Caco-2 (cell line): ENCODE measurements at regions not wholly inside any gene's neighbourhood (a gene's known extent, or its start where the extent isn't known, plus 50 kb on each side); places are given as distances from the start of the nearest gene placed in this dataset.
"Not testable (repeated sequence)": the region's sequence is repeated elsewhere in the genome, so short reads cannot be mapped to it uniquely, and the experiment has no call there.

Experiments used
- BruUV-seq: library from RNA; stranded (reverse); fragments of 400-500 nt; replicated peaks from 2 replicates; lab custom pipeline; 2021; lab: Mats Ljungman, UMichigan
- CTCF ChIA-PET: fragments of 300-600 bp; sonication (Branson Sonifier 250); formaldehyde crosslinking; loops from one replicate; lab custom pipeline; 2022; ENCODE audit warnings: antibody characterized with exemption; lab: Charles Lee
- POLR2A ChIA-PET: fragments of 300-600 bp; sonication (Branson Sonifier 250); formaldehyde crosslinking; loops from one replicate; lab custom pipeline; 2022; ENCODE audit warnings: antibody characterized with exemption; lab: Charles Lee
- DNase-seq, 2 experiments: peaks; one replicate each; pipeline versions ENCODE4 v3.0.0 to v3.0.0-alpha.2; 2020 to 2022
- H3K27me3 ChIP-seq: replicated peaks from 2 replicates; pipeline ENCODE4 v1.6.0; 2011; ENCODE audit warnings: low read length; ENCODE audit not compliant: control insufficient read depth, insufficient read depth
- H3K36me3 ChIP-seq: 2 replicates; pipeline ENCODE4 v1.5.1; 2011; ENCODE audit warnings: low read length; ENCODE audit not compliant: control insufficient read depth, insufficient read depth
- H3K4me1 ChIP-seq: fragments of 250-450 bp; sonication (Bioruptor Pico); 2 replicates; pipeline ENCODE4 v1.5.1; 2020; ENCODE audit warnings: mild to moderate bottlenecking
- H3K4me3 ChIP-seq: 2 replicates; pipeline ENCODE4 v1.5.1; 2011; ENCODE audit warnings: low read depth, mild to moderate bottlenecking, control low read depth, low read length
- H3K9me3 ChIP-seq: fragments of 250-450 bp; sonication (Bioruptor Pico); 2 replicates; pipeline ENCODE4 v1.5.1; 2020; ENCODE audit warnings: mild to moderate bottlenecking, moderate library complexity
- H3K27ac Mint-ChIP-seq: one replicate; pipeline ENCODE4 v1.8.0; 2022; ENCODE audit warnings: mixed read lengths; ENCODE audit not compliant: unreplicated experiment
- H3K27me3 Mint-ChIP-seq: one replicate; pipeline ENCODE4 v1.8.0; 2022; ENCODE audit warnings: mixed read lengths; ENCODE audit not compliant: insufficient read depth, unreplicated experiment
- H3K36me3 Mint-ChIP-seq: one replicate; pipeline ENCODE4 v1.8.0; 2022; ENCODE audit warnings: mild to moderate bottlenecking, mixed read lengths; ENCODE audit not compliant: insufficient read depth, unreplicated experiment
- H3K4me1 Mint-ChIP-seq: one replicate; pipeline ENCODE4 v1.8.0; 2022; ENCODE audit warnings: low read depth, mixed read lengths; ENCODE audit not compliant: unreplicated experiment
- H3K4me3 Mint-ChIP-seq: one replicate; pipeline ENCODE4 v1.8.0; 2022; ENCODE audit warnings: mild to moderate bottlenecking, moderate library complexity, mixed read lengths; ENCODE audit not compliant: unreplicated experiment
- H3K9me3 Mint-ChIP-seq: one replicate; pipeline ENCODE4 v1.8.0; 2022; ENCODE audit warnings: mixed read lengths; ENCODE audit not compliant: unreplicated experiment
- CTCF ChIP-seq, 2 experiments: fragments of 200-600 bp in 1 of 2; IDR thresholded peaks; 1 replicate in 1 of 2; 2 replicates in 1 of 2; pipeline versions ENCODE4 v1.5.1 to v1.8.0; 2011 to 2022; ENCODE audit warnings: antibody characterized with exemption in 1 of 2, control low read depth in 1 of 2, inconsistent platforms in 1 of 2, low read depth in 1 of 2, low read length in 1 of 2, mild to moderate bottlenecking in 1 of 2, moderate library complexity in 1 of 2; ENCODE audit not compliant: insufficient read depth in 1 of 2, severe bottlenecking in 1 of 2, unreplicated experiment in 1 of 2
- intact Hi-C: fragments of 100-400 bp; cut with micrococcal nuclease; formaldehyde crosslinking; loops from one replicate; pipeline ENCODE4 v1.10.0; 2022; ENCODE audit not compliant: unreplicated experiment

GRCh38 chr12:68539615-68539952 is 71.1 kb upstream of the RAP1B start:
- TF ChIP-seq CTCF (IDR thresholded peaks at IDR 0.05; ENCODE audit: insufficient read depth in 1 of 2, low read depth in 1 of 2, low read length in 1 of 2, severe bottlenecking in 1 of 2, unreplicated experiment in 1 of 2) = no peak
- Histone ChIP-seq H3K4me1 (no peaks in the 10 kb centered on the region), H3K27me3 (no peaks in the 10 kb centered on the region), H3K4me3 (no peak overlapping the region), H3K36me3 (no peaks in the 10 kb centered on the region; the same call in 1 of the 2 replicates), H3K9me3 (no peaks in the 10 kb centered on the region; the same call in 1 of the 2 replicates)
- no peak overlapping the region for H3K4me3 Mint-ChIP-seq
- H3K36me3 Mint-ChIP-seq = no peaks in the 10 kb centered on the region
- H3K27ac Mint-ChIP-seq = no peak overlapping the region
- no peaks in the 10 kb centered on the region for H3K4me1 Mint-ChIP-seq
- H3K9me3 Mint-ChIP-seq = peaks cover 20% of the 10 kb centered on the region
- CTCF ChIA-PET = no interaction called here
- DNase-seq = no peak
- H3K27me3 Mint-ChIP-seq = no peaks in the 10 kb centered on the region
- no TSS peak for BruUV-seq
- POLR2A ChIA-PET = no interaction called here
- intact Hi-C loops = no loop called here

GRCh38 chr12:68540768-68541167 is 69.9 kb upstream of the RAP1B start:
- H3K9me3 ChIP-seq, H3K4me1 ChIP-seq, POLR2A ChIA-PET, H3K27ac Mint-ChIP-seq, H3K36me3 Mint-ChIP-seq, CTCF ChIA-PET, BruUV-seq, H3K27me3 ChIP-seq, H3K4me1 Mint-ChIP-seq, DNase-seq, H3K36me3 ChIP-seq, intact Hi-C loops, H3K27me3 Mint-ChIP-seq, H3K4me3 ChIP-seq, H3K4me3 Mint-ChIP-seq: not testable (repeated sequence)
- H3K9me3 Mint-ChIP-seq = peaks cover 20% of the 10 kb centered on the region

GRCh38 chr12:68547318-68547717 is 63.4 kb upstream of the RAP1B start:
- CTCF ChIA-PET = not testable (repeated sequence)

GRCh38 chr12:68552605-68553195 is 58.0 kb upstream of the RAP1B start:
- H3K36me3 Mint-ChIP-seq, H3K4me1 Mint-ChIP-seq, intact Hi-C loops, DNase-seq, H3K4me1 ChIP-seq, H3K4me3 ChIP-seq, CTCF ChIA-PET, H3K27me3 Mint-ChIP-seq, POLR2A ChIA-PET, H3K4me3 Mint-ChIP-seq, H3K27me3 ChIP-seq, H3K9me3 ChIP-seq, H3K27ac Mint-ChIP-seq, H3K36me3 ChIP-seq, BruUV-seq: not testable (repeated sequence)
- H3K9me3 Mint-ChIP-seq = peaks cover 26% of the 10 kb centered on the region

More at GRCh38 chr12:68547318-68547717, 63.4 kb upstream of the RAP1B start:
- DNase-seq, POLR2A ChIA-PET, H3K9me3 ChIP-seq, BruUV-seq, H3K36me3 ChIP-seq, intact Hi-C loops, H3K27me3 Mint-ChIP-seq, H3K4me3 ChIP-seq, H3K36me3 Mint-ChIP-seq, H3K4me3 Mint-ChIP-seq, H3K4me1 ChIP-seq, H3K4me1 Mint-ChIP-seq, H3K27me3 ChIP-seq, H3K27ac Mint-ChIP-seq: not testable (repeated sequence)
- H3K9me3 Mint-ChIP-seq = peaks cover 23% of the 10 kb centered on the region
